ENCODE measurements at regions not wholly inside any gene's neighbourhood (a gene's known extent, or its start where the extent isn't known, plus 50 kb on each side); places are given as distances from the start of the nearest gene placed in this dataset.

DNA sequence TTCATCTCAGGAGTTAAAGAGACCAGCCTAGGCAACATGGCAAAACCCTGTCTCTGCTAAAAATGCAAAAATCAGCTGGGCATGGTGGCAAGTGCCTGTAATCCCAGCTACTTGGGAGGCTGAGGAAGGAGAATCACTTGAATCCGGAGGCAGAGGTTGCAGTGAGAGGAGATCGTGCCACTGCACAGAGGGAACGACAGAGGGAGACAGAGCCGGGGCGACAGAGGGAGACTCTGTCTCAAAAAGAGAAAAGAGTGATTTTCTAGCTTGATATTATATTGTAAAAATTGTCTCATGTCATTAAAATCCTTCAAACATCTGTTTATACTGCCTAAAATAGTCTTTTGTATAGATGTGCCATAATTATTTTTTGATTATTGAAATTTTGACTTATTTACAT, 225.4 kb upstream of the AGA start:
- Histone ChIP-seq H3K4me3 (ENCODE audit: low read depth, low read length, poor library complexity, severe bottlenecking) (no peak overlapping the region), H3K36me3 (ENCODE audit: insufficient read depth, low read length, poor library complexity, severe bottlenecking) (no peaks in the 10 kb centered on the region), H3K4me1 (ENCODE audit: insufficient read depth, low read length, poor library complexity, severe bottlenecking) (no peaks in the 10 kb centered on the region), H3K27ac (ENCODE audit: low read depth, low read length, poor library complexity, severe bottlenecking) (no peak overlapping the region), H3K9me3 (ENCODE audit: low read depth, low read length, poor library complexity, severe bottlenecking) (peaks cover 6% of the 10 kb centered on the region), H3K27me3 (replicated peaks; ENCODE audit: insufficient read depth, low read depth, low read length, poor library complexity) (peaks cover 16% of the 10 kb centered on the region)
- intact Hi-C loops (cut with micrococcal nuclease; ENCODE audit: unreplicated experiment): no loop called here
- POLR2A ChIA-PET (ENCODE audit: low non-redundant PET): no interaction called here
- TF ChIP-seq EZH2 (IDR thresholded peaks at IDR 0.05; ENCODE audit: borderline replicate concordance, low read depth, low read length, poor library complexity, severe bottlenecking): no peak
- TF ChIP-seq, protein P1, sequence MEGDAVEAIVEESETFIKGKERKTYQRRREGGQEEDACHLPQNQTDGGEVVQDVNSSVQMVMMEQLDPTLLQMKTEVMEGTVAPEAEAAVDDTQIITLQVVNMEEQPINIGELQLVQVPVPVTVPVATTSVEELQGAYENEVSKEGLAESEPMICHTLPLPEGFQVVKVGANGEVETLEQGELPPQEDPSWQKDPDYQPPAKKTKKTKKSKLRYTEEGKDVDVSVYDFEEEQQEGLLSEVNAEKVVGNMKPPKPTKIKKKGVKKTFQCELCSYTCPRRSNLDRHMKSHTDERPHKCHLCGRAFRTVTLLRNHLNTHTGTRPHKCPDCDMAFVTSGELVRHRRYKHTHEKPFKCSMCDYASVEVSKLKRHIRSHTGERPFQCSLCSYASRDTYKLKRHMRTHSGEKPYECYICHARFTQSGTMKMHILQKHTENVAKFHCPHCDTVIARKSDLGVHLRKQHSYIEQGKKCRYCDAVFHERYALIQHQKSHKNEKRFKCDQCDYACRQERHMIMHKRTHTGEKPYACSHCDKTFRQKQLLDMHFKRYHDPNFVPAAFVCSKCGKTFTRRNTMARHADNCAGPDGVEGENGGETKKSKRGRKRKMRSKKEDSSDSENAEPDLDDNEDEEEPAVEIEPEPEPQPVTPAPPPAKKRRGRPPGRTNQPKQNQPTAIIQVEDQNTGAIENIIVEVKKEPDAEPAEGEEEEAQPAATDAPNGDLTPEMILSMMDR (conservative IDR thresholded peaks at IDR 0.05; ENCODE audit: low read depth, low read length): peak; percentile 28; the same call in 1 of the 2 replicates
- peak; percentile 1 for DNase-seq (ENCODE audit: low spot score)
- BruUV-seq (replicated peaks): no TSS peak
- CTCF ChIA-PET: no interaction called here

DNA sequence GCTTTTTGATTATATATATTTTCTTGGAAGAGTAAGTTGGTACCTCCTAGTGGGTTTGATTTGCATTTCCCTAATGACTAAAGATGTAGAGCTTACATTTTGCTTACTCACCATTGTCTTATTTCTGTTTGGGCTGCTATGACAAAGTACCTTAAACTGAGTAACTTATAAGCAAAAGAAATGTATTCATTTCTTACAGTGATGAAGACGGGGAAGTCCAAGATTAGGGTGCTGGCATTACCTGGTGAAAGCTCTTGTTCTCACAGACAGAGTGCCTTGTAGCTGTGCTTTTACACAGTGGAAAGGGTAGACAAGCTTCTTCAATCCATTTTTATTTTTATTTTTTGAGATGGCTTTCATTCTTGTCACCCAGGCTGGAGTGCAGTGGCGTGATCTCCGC, 229.2 kb upstream of the AGA start:
- CTCF ChIA-PET: no interaction called here
- Histone ChIP-seq H3K9me3 (ENCODE audit: low read depth, low read length, poor library complexity, severe bottlenecking) (no peaks in the 10 kb centered on the region), H3K27me3 (replicated peaks; ENCODE audit: insufficient read depth, low read depth, low read length, poor library complexity) (no peaks in the 10 kb centered on the region), H3K4me3 (ENCODE audit: low read depth, low read length, poor library complexity, severe bottlenecking) (no peak overlapping the region), H3K36me3 (ENCODE audit: insufficient read depth, low read length, poor library complexity, severe bottlenecking) (no peaks in the 10 kb centered on the region), H3K4me1 (ENCODE audit: insufficient read depth, low read length, poor library complexity, severe bottlenecking) (no peaks in the 10 kb centered on the region), H3K27ac (ENCODE audit: low read depth, low read length, poor library complexity, severe bottlenecking) (no peak overlapping the region)
- intact Hi-C loops (cut with micrococcal nuclease; ENCODE audit: unreplicated experiment): no loop called here
- DNase-seq (ENCODE audit: low spot score): no peak
- TF ChIP-seq, protein P1 (conservative IDR thresholded peaks at IDR 0.05; ENCODE audit: low read depth, low read length): no peak
- no peak for TF ChIP-seq EZH2 (IDR thresholded peaks at IDR 0.05; ENCODE audit: borderline replicate concordance, low read depth, low read length, poor library complexity, severe bottlenecking)
- BruUV-seq (replicated peaks): no TSS peak
- POLR2A ChIA-PET (ENCODE audit: low non-redundant PET): no interaction called here

DNA sequence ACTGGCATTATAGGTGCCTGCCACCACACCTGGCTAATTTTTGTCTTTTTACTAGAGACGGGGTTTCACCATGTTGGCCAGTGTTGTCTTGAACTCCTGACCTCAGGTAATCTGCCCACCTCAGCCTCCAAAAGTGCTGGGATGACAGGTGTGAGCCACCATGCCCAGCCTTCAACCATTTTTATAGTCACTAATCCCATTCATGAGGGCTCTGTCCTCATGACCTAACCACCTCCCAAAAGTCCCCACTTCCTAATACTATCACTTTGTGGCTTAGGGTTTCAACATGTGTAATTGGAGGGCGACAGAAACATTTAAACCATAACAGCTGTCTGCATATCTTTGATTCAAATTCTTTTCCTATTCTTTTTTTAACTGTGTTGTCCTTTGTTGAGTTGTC, 229.6 kb upstream of the AGA start:
- H3K4me1 ChIP-seq (ENCODE audit: insufficient read depth, low read length, poor library complexity, severe bottlenecking): no peaks in the 10 kb centered on the region
- BruUV-seq (replicated peaks): no TSS peak
- no peak overlapping the region for H3K4me3 ChIP-seq (ENCODE audit: low read depth, low read length, poor library complexity, severe bottlenecking)
- no peaks in the 10 kb centered on the region for H3K27me3 ChIP-seq (replicated peaks; ENCODE audit: insufficient read depth, low read depth, low read length, poor library complexity)
- ChIA-PET POLR2A (ENCODE audit: low non-redundant PET) (no interaction called here), CTCF (no interaction called here)
- no peak for DNase-seq (ENCODE audit: low spot score)
- intact Hi-C loops (cut with micrococcal nuclease; ENCODE audit: unreplicated experiment): no loop called here
- H3K36me3 ChIP-seq (ENCODE audit: insufficient read depth, low read length, poor library complexity, severe bottlenecking): no peaks in the 10 kb centered on the region
- TF ChIP-seq, protein P1 (conservative IDR thresholded peaks at IDR 0.05; ENCODE audit: low read depth, low read length): no peak
- no peak for TF ChIP-seq EZH2 (IDR thresholded peaks at IDR 0.05; ENCODE audit: borderline replicate concordance, low read depth, low read length, poor library complexity, severe bottlenecking)
- no peak overlapping the region for H3K27ac ChIP-seq (ENCODE audit: low read depth, low read length, poor library complexity, severe bottlenecking)
- H3K9me3 ChIP-seq (ENCODE audit: low read depth, low read length, poor library complexity, severe bottlenecking): no peaks in the 10 kb centered on the region
